Body of pancreas (tissue), 4 donors: ENCODE measurements at regions not wholly inside any gene's neighbourhood (a gene's known extent, or its start where the extent isn't known, plus 50 kb on each side); places are given as distances from the start of the nearest gene placed in this dataset.

Experiments used
- CTCF ChIP-seq, 7 experiments: fragments of 450-650 bp in 4 of 7; fragments of 200-600 bp in 3 of 7; sonication (generic) in 3 of 7; IDR thresholded peaks; one replicate each; pipeline ENCODE4 v1.5.1; 2016 to 2019; ENCODE audit warnings: antibody characterized with exemption in 7 of 7
- POLR2A ChIP-seq, 3 donors: fragments of 450-650 bp; IDR thresholded peaks; one replicate each; pipeline ENCODE4 v1.6.1; 2016; ENCODE audit warnings: antibody characterized with exemption in 3 of 3, mild to moderate bottlenecking in 2 of 3

- no peak for TF ChIP-seq CTCF (IDR thresholded peaks at IDR 0.05)
- TF ChIP-seq POLR2A (IDR thresholded peaks at IDR 0.05) = no peak
These were observed 274.4 kb downstream of the IPMK start for GRCh38 chr10:57993302-57993701.
